Neural progenitor cell (in vitro differentiated cells): ENCODE measurements at regions not wholly inside any gene's neighbourhood (a gene's known extent, or its start where the extent isn't known, plus 50 kb on each side); places are given as distances from the start of the nearest gene placed in this dataset.

ENCODE experiments used
- CTCF ChIP-seq: fragments of 200-600 bp; sonication (generic); IDR thresholded peaks from 2 replicates; pipeline ENCODE4 v1.5.1; 2017; ENCODE audit warnings: antibody characterized with exemption, mild to moderate bottlenecking
- EZH2 ChIP-seq: fragments of 200-600 bp; sonication (generic); IDR thresholded peaks from 2 replicates; pipeline ENCODE4 v1.6.1; 2017; ENCODE audit warnings: antibody characterized with exemption, mild to moderate bottlenecking, moderate library complexity

- TF ChIP-seq EZH2 (no peak), CTCF (no peak)
Observed at GRCh38 chr6:28586324-28586723, 60.6 kb downstream of the GPX5 start.
